Mucosa of rectum (tissue), 2 donors: ENCODE measurements at regions not wholly inside any gene's neighbourhood (a gene's known extent, or its start where the extent isn't known, plus 50 kb on each side); places are given as distances from the start of the nearest gene placed in this dataset.

Source experiments
- H3K27ac ChIP-seq, 2 donors: one replicate each; pipeline ENCODE4 v1.7.0; 2013; ENCODE audit warnings: inconsistent platforms in 2 of 2, low read depth in 2 of 2, low read length in 2 of 2
- H3K27me3 ChIP-seq, 2 donors: one replicate each; pipeline ENCODE4 v1.7.0; 2013; ENCODE audit warnings: low read length in 2 of 2; ENCODE audit not compliant: control insufficient read depth in 2 of 2, insufficient read depth in 2 of 2
- H3K36me3 ChIP-seq, 2 donors: one replicate each; pipeline ENCODE4 v1.7.0; 2013; ENCODE audit warnings: low read length in 2 of 2; ENCODE audit not compliant: control insufficient read depth in 2 of 2, insufficient read depth in 2 of 2
- H3K4me1 ChIP-seq, 2 donors: one replicate each; pipeline ENCODE4 v1.7.0; 2013; ENCODE audit warnings: low read length in 2 of 2, mild to moderate bottlenecking in 1 of 2; ENCODE audit not compliant: control insufficient read depth in 2 of 2, insufficient read depth in 2 of 2
- H3K4me3 ChIP-seq, 2 donors: one replicate each; pipeline ENCODE4 v1.7.0; 2013; ENCODE audit warnings: low read length in 2 of 2
- H3K9ac ChIP-seq, 2 donors: one replicate each; pipeline ENCODE4 v1.7.0; 2013; ENCODE audit warnings: low read length in 2 of 2, low read depth in 1 of 2, mild to moderate bottlenecking in 1 of 2
- H3K9me3 ChIP-seq, 2 donors: one replicate each; pipeline ENCODE4 v1.7.0; 2013; ENCODE audit warnings: low read length in 2 of 2; ENCODE audit not compliant: control insufficient read depth in 2 of 2
- donor health status: healthy.
- donor health status: Normal muscosa, but diverticular disease.

- no peak overlapping the region for H3K27ac ChIP-seq
- H3K9ac ChIP-seq: no peak overlapping the region
- no peak overlapping the region for H3K4me3 ChIP-seq
- H3K4me1 ChIP-seq: peaks cover 0 to 5% of the 10 kb centered on the region in 2 donors
- no peaks in the 10 kb centered on the region for H3K36me3 ChIP-seq
- H3K27me3 ChIP-seq: no peaks in the 10 kb centered on the region
- H3K9me3 ChIP-seq: no peaks in the 10 kb centered on the region
Measured at GRCh38 chr22:27581688-27582087, 219.9 kb downstream of the MN1 start.

DNA sequence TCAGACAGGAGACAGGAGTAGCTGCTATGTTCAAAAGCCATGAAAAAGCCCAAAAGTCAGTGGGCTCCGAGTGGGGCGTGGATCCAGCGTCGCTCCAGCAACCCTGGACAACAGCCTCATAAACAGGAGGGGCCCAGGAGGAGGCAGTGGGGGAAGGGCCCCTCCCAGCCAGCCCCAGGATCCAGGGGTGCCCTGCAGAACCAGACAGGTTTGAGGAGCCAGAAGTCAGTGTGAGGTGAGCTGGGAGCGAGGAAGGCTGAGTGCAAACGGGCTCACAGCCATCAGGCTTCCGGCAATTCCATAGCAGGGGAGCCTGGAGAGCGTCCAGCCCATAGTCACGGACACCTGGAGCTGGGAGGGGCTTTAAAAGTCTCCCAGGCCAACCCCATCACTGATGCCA is 217.7 kb downstream of the MN1 start:
- no peaks in the 10 kb centered on the region for H3K27me3 ChIP-seq
- H3K36me3 ChIP-seq: no peaks in the 10 kb centered on the region
- no peak overlapping the region for H3K4me3 ChIP-seq
- H3K27ac ChIP-seq: no peak overlapping the region
- H3K9ac ChIP-seq: no peak overlapping the region
- no peaks in the 10 kb centered on the region for H3K9me3 ChIP-seq
- peaks cover 0 to 5% of the 10 kb centered on the region in 2 donors for H3K4me1 ChIP-seq

GRCh38 chr22:27585141-27585540 is 216.4 kb downstream of the MN1 start:
- Histone ChIP-seq H3K27me3 (no peaks in the 10 kb centered on the region), H3K4me3 (no peak overlapping the region), H3K4me1 (peaks cover 0 to 5% of the 10 kb centered on the region in 2 donors), H3K9ac (no peak overlapping the region), H3K27ac (no peak overlapping the region), H3K36me3 (no peaks in the 10 kb centered on the region), H3K9me3 (no peaks in the 10 kb centered on the region)

DNA sequence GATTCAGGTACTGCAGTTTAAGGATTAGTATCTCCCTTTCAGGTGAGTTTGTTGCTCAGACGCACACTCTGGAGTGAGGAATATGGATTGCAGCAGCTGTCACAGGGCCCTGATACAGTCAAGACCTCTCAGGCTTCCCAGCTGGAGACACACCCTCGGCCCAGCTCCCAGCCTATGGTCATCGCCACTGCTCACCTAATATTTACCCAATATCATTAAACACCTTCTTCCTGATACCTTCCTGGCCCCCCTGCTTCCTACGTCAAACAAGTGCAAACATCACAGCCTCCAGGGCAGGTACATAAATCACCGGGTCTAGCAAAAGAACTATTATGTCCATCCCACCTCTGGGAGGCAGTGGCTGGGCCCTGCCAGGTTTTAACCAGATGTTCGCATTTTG is 213.3 kb downstream of the MN1 start:
- Histone ChIP-seq H3K36me3 (no peaks in the 10 kb centered on the region), H3K4me1 (no peaks in the 10 kb centered on the region), H3K27me3 (no peaks in the 10 kb centered on the region), H3K27ac (no peak overlapping the region), H3K9me3 (no peaks in the 10 kb centered on the region), H3K9ac (no peak overlapping the region), H3K4me3 (no peak overlapping the region)

DNA sequence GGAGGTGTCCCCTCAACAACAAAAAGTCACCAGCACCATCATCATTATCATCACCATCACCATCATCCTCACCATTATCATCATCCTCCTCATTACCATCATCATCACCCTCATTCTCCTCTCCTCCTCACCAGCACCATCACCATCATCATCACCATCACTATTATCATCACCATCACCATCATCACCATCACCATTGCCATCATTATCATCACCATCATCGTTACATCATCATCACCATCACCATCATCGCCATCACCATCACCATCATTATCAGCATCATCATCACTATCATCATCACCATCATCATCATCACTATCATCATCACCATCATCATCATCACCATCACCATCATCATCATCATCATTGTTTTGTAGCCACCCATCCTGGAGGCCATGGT is 212.6 kb downstream of the MN1 start:
- Histone ChIP-seq H3K9me3 (no peaks in the 10 kb centered on the region), H3K9ac (no peak overlapping the region)

DNA sequence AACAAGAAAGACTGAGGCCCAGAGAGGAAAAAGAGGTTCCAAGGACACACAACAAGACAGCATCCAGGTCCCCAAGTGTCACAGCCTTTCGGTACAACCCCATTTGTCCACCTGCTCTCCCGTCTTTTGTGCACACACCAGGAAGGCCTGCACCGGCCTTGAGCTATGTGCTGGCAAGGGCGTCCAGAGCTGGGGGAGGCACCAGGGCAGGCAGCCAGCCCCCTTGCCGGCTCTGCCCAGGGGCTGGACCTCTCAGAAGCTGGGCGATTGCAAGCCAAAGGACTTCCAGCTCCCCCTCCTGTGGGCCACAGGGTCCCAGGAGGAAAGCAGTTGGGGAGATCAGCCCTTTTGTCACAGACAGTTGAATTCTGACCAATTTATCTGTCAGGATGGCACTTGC is 210.5 kb downstream of the MN1 start:
- Histone ChIP-seq H3K4me3 (no peak overlapping the region), H3K9ac (no peak overlapping the region), H3K4me1 (no peaks in the 10 kb centered on the region), H3K9me3 (no peaks in the 10 kb centered on the region), H3K27ac (no peak overlapping the region), H3K27me3 (no peaks in the 10 kb centered on the region), H3K36me3 (no peaks in the 10 kb centered on the region)

More for the DNA sequence above, 212.6 kb downstream of the MN1 start:
- Histone ChIP-seq H3K36me3 (no peaks in the 10 kb centered on the region), H3K27ac (no peak overlapping the region), H3K4me1 (no peaks in the 10 kb centered on the region), H3K4me3 (no peak overlapping the region), H3K27me3 (no peaks in the 10 kb centered on the region)

GRCh38 chr22:27593378-27593777 is 208.2 kb downstream of the MN1 start:
- Histone ChIP-seq H3K9me3 (no peaks in the 10 kb centered on the region), H3K9ac (no peak overlapping the region), H3K4me1 (no peaks in the 10 kb centered on the region), H3K36me3 (no peaks in the 10 kb centered on the region), H3K4me3 (no peak overlapping the region), H3K27me3 (no peaks in the 10 kb centered on the region), H3K27ac (no peak overlapping the region)

DNA sequence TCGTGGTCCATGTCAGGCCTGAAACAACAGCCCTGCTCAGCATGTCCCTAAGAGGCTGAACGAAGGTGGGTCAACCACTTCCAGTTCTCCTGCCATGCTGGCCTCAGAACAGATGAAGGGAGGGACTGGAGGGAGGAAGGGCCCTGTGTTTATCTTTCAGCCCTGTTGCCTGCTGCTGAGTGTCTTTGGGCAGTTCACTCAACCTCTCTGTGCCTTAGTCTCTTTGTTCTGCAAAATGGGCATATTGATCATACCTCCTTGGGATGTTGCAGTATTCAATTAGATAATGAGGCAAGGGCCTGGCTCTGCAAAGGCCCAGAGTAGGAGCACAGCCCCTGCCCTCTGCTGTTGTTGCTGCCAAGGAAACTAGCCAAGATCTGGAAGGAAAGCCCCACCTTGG is 207.5 kb downstream of the MN1 start:
- H3K4me1 ChIP-seq: no peaks in the 10 kb centered on the region
- no peaks in the 10 kb centered on the region for H3K36me3 ChIP-seq
- H3K9me3 ChIP-seq: no peaks in the 10 kb centered on the region
- H3K9ac ChIP-seq: no peak overlapping the region
- no peaks in the 10 kb centered on the region for H3K27me3 ChIP-seq
- H3K4me3 ChIP-seq: no peak overlapping the region
- H3K27ac ChIP-seq: no peak overlapping the region

GRCh38 chr22:27594474-27595134 is 207.0 kb downstream of the MN1 start:
- Histone ChIP-seq H3K9me3 (no peaks in the 10 kb centered on the region), H3K27me3 (no peaks in the 10 kb centered on the region), H3K4me1 (no peaks in the 10 kb centered on the region), H3K27ac (no peak overlapping the region), H3K36me3 (no peaks in the 10 kb centered on the region), H3K9ac (no peak overlapping the region), H3K4me3 (no peak overlapping the region)

GRCh38 chr22:27596133-27596870 is 205.3 kb downstream of the MN1 start:
- H3K27me3 ChIP-seq: no peaks in the 10 kb centered on the region
- H3K4me1 ChIP-seq: no peaks in the 10 kb centered on the region
- H3K9me3 ChIP-seq: no peaks in the 10 kb centered on the region
- no peak overlapping the region for H3K9ac ChIP-seq
- H3K4me3 ChIP-seq: no peak overlapping the region
- H3K27ac ChIP-seq: no peak overlapping the region
- no peaks in the 10 kb centered on the region for H3K36me3 ChIP-seq
